Stimulated activated CD4-positive, alpha-beta T cell treated with anti-CD3 and anti-CD28 coated beads, Interleukin-1b, Interleukin-23, amount 100 ng/mL, for 24 hours (primary cell): ENCODE measurements at regions not wholly inside any gene's neighbourhood (a gene's known extent, or its start where the extent isn't known, plus 50 kb on each side); places are given as distances from the start of the nearest gene placed in this dataset.
"Not testable (repeated sequence)": the region's sequence is repeated elsewhere in the genome, so short reads cannot be mapped to it uniquely, and the experiment has no call there.

Experiments
- DNase-seq, 4 experiments: peaks; one replicate each; pipeline ENCODE4 v3.0.0-alpha.2; 2020; ENCODE audit warnings: low read depth in 4 of 4, low spot score in 1 of 4

GRCh38 chr1:197985351-197985750 is 68.2 kb downstream of the LHX9 start:
- no peak for DNase-seq

GRCh38 chr1:197986817-197987216 is 69.6 kb downstream of the LHX9 start:
- no peak for DNase-seq

GRCh38 chr1:197987294-197987693 is 70.1 kb downstream of the LHX9 start:
- DNase-seq, result no peak

GRCh38 chr1:197988581-197988980 is 71.4 kb downstream of the LHX9 start:
- not testable (repeated sequence) for DNase-seq

GRCh38 chr1:197989058-197989457 is 71.9 kb downstream of the LHX9 start:
- DNase-seq, result no peak

GRCh38 chr1:197991594-197991993 is 74.4 kb downstream of the LHX9 start:
- no peak for DNase-seq

- DNase-seq, result no peak
Measured at GRCh38 chr1:197994907-197995407, 77.8 kb downstream of the LHX9 start.

GRCh38 chr1:197995408-197996258 is 78.5 kb downstream of the LHX9 start:
- no peak for DNase-seq

- DNase-seq, result not testable (repeated sequence)
Measured at GRCh38 chr1:197996259-197996512, 79.0 kb downstream of the LHX9 start.

GRCh38 chr1:197998110-197998509 is 80.9 kb downstream of the LHX9 start:
- no peak for DNase-seq

GRCh38 chr1:198001776-198002408 is 84.7 kb downstream of the LHX9 start:
- DNase-seq, result no peak

- DNase-seq, result no peak
Measured at GRCh38 chr1:198003468-198003867, 86.3 kb downstream of the LHX9 start.

- DNase-seq, result no peak
Measured at GRCh38 chr1:198007011-198007410, 89.8 kb downstream of the LHX9 start.

- no peak for DNase-seq
Measured at GRCh38 chr1:198007687-198008607, 90.8 kb downstream of the LHX9 start.

GRCh38 chr1:198014355-198014754 is 97.2 kb downstream of the LHX9 start:
- DNase-seq, result no peak

- DNase-seq, result no peak
Measured at GRCh38 chr1:198015309-198015708, 98.1 kb downstream of the LHX9 start.

GRCh38 chr1:198018529-198018928 is 101.4 kb downstream of the LHX9 start:
- DNase-seq, result no peak

- DNase-seq, result no peak
Measured at GRCh38 chr1:198019126-198019525, 102.0 kb downstream of the LHX9 start.

- no peak for DNase-seq
Measured at GRCh38 chr1:198024336-198024735, 107.2 kb downstream of the LHX9 start.

- no peak for DNase-seq
Measured at GRCh38 chr1:198024782-198025181, 107.6 kb downstream of the LHX9 start.

GRCh38 chr1:198030682-198031081 is 113.5 kb downstream of the LHX9 start:
- no peak for DNase-seq

GRCh38 chr1:198031086-198031485 is 113.9 kb downstream of the LHX9 start:
- DNase-seq, result no peak
